RCC 7860 (cell line): ENCODE measurements at regions not wholly inside any gene's neighbourhood (a gene's known extent, or its start where the extent isn't known, plus 50 kb on each side); places are given as distances from the start of the nearest gene placed in this dataset.
A peak's percentile ranks its signal among the peaks of the same experiment; 100 is the strongest.
"Not testable (repeated sequence)": the region's sequence is repeated elsewhere in the genome, so short reads cannot be mapped to it uniquely, and the experiment has no call there.

ENCODE experiments used
- DNase-seq: peaks from one replicate; pipeline ENCODE4 v3.0.0-alpha.2; 2015; ENCODE audit warnings: low spot score
- FAIRE-seq: peaks from 2 replicates; lab custom pipeline; 2012; peaks lifted over from hg19 to GRCh38; lab: Jason Lieb, UNC

DNA sequence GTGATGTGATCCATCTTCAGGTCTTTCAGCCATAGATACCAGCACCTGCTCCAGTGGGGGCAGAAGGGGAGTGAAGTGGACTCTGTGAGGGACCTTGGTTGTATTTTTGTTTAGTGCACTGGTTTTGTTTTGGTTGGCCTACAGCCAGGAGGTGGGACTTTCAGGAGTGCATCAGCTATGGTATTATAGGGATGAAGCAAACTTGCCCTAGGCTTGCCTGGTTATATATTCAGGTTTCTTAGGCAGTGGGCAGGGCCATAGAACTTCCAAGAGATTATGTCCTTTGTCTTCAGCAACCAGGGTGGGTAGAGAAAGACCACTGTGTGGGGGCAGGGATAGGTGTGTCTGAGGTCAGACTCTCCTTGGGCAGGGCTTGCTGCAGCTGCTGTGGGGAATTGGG is 337.3 kb upstream of the SGO1 start:
- no peak for FAIRE-seq
- DNase-seq: no peak

DNA sequence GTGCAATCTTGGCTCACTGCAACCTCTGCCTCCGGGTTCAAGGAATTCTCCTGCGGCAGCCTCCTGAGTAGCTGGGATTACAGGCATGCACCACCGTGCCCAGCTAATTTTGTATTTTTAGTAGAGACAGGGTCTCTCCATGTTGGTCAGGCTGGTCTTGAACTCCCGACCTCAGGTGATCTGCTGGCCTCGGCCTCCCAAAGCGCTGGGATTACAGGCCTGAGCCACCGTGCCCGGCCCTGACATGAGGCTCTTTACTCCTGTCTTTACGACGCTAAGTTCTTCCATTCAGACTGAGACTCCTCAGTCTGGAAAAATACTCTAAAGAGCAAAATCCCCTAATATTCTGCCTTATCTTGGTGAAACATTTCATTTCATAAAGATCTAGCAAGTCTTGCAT is 331.3 kb upstream of the SGO1 start:
- FAIRE-seq, DNase-seq: not testable (repeated sequence)

DNA sequence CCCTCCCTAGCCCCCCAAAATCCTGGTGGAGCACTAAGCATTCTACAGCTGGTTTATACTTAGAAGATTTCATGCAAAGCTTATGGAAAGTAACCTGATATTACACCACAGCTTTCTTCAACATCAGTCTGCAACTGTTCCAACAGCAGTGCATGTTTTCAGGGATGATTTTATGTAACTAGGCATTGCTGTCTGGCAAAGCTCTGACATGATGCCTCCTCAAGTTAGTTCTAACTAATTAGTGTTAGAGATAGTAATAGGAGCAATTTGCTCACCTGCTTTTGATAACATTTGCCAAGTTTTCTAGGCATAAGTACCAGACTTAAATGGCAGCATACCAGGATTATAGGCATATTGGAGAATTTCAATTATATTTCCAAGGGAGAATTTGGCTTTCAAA is 330.3 kb upstream of the SGO1 start:
- no peak for FAIRE-seq
- no peak for DNase-seq

DNA sequence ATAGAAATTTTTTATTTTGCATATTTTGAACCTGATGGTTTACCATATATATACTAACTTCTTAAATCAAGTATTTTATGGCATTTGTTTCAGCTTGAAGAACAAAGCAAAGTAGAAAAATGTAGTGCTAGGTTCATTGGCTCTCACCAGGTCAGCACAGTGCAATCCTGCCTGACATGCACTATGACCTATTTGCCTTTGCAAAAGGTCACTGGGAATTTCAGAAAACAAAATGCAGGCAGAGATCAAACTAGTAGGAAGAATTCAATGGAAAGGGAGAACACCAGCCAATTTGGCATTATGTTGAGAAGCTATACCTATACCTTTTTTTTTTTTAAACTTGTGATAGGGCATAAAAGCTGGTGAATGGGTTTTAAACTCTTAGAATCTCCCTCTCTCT is 329.8 kb upstream of the SGO1 start:
- FAIRE-seq: no peak
- DNase-seq: no peak

DNA sequence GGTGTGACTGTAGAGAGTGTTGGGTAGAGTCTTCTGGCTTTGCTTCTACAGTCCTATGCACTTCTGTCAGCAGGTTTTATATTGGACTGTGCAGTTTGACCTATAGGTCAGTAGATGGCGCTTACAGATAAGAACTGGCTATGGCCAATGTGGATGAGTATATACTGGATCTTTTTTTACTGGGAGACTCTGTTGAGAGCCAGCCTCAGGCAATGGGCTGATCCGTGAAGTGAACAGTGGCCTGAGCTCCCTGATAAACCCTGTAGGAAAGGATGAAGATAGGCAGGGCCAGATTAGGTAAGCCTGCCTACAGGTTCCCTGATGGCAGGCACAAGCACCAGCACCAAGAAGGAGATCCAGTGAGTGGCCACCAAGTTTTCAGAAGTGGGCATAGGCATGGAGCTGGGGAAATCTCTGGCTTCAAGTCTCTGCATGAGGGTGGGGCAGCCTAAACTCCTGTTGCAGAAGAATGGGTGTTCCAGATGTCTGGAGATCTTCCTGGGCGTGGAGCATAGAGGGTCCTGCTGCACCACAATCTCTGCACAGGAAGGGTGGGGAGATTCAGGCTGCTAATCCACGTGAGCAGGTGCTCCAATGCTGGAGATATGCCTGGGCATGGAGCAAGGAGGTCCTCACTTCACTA is 326.0 kb upstream of the SGO1 start:
- DNase-seq (peak; percentile 48), FAIRE-seq (no peak)

DNA sequence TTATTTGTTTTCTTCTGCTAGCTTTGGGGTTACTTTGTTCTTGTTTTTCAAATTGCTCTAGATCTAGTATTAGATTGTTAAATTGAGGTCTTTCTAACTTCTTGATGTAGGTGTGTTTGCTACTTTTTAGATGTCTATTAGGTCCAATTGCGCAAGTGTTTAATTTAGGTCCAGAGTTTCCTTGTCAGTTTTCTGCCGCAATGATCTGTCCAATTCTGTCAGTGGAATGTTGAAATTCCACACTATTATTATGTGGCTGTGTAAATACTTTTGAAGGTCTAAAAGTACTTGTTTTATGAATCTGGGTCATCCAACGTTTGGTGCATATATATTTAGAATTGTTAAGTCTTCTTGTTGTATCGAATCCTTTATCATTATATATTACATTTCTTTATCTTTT is 324.4 kb upstream of the SGO1 start:
- FAIRE-seq (no peak), DNase-seq (no peak)

DNA sequence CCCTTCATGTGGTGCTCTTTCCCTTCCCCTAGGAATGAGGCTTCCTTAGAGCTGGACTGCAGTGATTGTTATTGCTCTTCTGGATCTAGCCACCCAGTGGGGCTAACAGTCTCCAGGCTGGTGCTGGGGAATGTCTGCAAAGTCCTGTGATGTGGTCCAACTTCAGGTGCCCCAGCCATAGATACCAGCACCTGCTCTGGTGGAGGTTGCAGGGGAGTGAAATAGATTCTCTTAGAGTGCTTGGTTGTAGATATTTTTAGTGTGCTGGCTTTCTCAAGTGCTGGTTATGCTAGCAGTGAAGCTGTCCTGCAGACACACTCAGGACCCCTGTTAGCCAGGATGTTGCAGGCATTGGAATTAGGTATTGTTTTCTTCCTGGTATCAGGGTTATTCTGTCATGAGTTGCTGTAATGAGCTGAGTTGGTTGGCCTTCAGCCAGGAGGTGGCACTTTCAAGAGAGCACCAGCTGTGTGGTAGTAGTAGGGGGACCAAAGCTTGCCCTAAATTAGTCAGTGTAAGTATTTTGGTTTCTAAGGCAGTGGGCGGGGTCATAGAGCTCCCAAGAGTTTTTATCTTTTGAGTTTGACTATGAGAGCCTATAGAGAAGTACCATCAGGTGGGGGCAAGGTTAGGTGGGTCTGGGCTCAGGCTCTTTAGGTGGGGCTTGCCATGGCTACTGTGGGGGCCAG is 317.5 kb upstream of the SGO1 start:
- DNase-seq: no peak
- no peak for FAIRE-seq

DNA sequence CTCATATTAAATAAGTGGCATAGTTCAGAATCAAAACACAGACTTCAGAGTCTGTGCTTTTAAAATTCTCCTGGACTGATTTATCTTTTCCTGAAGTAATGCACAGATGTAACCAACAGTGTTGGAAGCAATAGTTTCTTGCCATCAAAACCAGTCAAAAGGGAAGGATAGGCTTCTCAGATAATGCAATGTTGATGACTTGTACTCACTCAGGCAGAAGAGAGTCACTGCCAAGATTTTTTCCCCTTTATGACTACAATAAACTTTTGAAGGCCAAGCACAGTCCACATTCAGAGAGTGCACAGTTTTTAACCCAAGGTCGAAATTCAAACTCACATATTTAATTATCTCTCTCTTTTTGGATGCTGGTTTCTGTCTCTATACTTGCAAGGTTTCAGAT is 305.0 kb upstream of the SGO1 start:
- DNase-seq (no peak), FAIRE-seq (no peak)

DNA sequence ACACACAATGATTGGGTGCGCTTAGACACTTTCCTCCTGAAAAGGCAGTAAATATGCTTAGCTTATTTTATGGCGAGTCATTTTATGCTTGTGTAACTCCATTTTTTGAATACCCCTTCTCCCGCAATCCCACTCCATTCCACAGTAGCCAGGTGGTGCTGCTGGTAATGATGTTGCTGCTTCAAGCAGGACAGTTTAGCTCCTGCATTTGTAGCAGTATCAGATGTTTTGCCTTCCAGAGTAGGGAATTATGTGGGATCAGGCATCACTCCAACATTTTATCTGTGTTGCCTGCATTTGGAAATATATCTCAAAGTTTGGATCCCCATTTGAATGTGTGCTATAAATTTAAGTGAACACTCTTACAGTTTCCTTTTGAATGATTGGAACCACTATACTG is 302.1 kb upstream of the SGO1 start:
- DNase-seq (no peak), FAIRE-seq (no peak)

DNA sequence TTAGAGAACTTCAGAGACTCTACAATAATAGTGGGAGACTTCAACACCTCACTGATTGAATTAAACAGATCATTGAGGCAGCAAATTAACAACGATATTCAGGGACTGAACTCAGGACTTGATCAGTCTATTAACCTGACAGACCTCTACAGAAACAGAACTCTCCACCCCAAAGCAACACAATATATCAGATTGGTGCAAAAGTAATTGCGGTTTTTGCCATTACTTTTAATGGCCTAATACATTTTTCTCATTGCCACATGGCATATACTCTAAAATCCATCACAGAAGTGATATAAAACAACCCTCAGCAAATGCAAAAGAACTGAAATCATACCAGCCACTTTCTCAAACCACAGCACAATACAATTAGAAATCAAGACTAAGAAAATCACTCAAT is 298.1 kb upstream of the SGO1 start:
- DNase-seq: no peak
- FAIRE-seq: no peak

DNA sequence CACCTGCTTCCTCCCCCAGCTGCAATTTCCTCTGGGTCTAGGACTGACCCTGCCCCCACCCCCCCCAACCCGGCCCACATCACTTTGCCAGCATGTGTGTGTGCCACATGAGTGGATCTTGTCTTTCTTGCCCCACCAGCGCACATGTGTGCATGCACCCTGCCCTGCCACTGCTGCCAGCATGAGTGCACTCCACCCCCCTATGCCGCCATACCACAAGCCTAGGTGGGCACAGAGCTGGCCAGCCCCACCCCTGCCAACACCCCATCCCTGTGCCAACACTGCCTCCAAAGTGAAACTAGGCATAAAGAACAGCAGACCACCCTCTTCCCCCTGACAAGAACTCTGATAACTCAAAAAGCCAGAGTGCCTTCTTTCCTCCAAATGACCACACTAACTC is 296.3 kb upstream of the SGO1 start:
- no peak for DNase-seq
- FAIRE-seq: no peak

DNA sequence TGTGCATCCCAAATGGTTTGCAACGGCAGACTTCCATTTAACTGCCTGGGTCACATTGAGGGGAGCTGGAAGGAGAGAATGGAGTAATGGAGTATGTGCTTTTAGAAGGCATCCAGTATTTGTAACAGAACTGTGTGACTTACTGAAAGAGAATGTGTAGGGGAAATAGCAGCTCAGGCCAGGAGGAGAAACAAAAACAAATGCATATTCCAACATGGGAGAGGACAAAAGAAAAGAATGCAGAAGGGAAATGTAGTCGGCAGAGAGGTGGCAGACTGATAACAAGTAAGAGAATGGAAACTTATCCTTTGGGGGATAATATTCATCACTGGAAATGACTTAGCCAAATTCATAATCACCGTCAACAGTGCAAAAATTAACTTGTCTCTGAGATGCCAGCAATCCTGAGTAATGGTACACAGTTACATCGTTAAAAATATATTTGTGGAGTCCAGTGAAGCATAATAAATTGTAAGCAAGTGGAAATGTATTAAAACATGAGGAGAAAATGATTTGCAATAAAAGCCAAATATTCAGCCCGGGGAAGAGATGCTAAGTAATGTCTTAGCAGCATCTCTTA is 294.9 kb upstream of the SGO1 start:
- FAIRE-seq (no peak), DNase-seq (no peak)

DNA sequence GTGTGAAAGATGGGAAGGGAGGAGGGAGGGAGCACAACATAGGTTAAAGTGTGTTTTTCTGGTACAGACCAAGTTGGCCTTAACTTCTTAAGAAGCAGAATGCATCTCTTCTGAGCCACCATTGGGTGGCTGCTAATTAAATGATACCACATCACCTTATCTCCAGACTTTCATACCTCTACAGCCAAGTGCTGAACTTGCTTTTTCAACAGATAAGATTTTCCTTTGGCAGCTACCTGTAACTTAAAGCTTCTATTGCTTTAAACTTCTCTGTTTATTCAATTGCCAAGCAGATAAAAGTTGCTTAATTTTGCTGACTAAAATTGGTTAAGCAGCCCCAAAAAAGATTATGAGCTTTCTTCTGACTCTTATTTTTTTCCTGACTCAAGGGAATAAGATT is 292.4 kb upstream of the SGO1 start:
- DNase-seq (no peak), FAIRE-seq (no peak)

DNA sequence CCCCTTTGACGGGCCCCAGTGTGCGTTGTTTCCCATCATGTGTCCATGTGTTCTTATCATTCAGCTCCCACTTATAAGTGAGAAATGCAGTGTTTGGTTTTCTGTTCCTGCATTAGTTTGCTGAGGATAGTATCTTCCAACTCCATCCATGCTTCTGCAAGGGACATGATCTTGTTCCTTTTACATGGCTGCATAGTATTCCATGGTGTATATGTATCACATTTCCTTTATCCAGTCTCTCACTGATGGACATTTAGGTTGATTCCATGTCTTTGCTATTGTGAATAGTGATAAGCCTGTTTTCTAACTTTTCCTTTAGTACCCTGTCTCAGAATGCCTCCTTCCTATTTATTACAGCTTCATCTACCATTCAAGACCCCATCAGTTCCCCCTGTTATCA is 278.2 kb upstream of the SGO1 start:
- FAIRE-seq, DNase-seq: not testable (repeated sequence)

DNA sequence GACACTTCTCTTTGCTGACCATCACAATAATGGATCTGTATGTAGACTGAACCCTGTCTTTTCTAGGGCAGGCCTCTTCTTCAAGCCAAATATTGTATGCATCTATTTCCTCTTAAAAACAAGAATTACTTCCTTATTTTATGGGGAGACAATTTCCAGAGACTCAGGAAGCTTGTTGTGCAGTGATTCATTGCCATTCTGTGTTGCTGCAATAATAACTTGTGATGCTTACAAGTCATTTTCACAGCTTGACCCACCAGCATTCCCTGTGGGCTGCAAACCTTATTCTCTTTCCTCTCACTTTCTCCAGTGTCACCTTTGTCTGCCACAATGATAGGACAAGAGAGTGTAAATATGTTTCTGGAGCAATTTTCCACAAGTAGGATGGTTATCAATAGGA is 276.7 kb upstream of the SGO1 start:
- FAIRE-seq (no peak), DNase-seq (no peak)

DNA sequence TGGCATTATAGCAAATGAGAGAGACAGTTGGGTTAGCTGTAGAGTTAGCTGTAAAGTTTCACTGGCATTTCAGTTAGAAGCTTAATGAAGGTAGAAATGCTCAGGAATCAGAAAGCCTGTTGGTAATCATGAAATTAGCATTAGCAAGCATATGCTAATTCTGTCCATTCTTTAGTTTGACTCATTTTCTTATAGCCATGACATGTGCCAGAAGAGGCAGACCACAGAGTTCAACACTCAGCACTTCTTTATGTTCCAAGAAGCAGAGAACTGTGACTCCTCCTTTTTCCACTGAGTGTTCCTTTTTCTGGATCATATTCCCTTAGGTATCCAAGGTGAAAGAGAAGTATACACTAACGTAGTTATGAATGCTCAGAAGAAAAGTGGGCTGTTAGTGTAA is 276.2 kb upstream of the SGO1 start:
- no peak for DNase-seq
- no peak for FAIRE-seq

DNA sequence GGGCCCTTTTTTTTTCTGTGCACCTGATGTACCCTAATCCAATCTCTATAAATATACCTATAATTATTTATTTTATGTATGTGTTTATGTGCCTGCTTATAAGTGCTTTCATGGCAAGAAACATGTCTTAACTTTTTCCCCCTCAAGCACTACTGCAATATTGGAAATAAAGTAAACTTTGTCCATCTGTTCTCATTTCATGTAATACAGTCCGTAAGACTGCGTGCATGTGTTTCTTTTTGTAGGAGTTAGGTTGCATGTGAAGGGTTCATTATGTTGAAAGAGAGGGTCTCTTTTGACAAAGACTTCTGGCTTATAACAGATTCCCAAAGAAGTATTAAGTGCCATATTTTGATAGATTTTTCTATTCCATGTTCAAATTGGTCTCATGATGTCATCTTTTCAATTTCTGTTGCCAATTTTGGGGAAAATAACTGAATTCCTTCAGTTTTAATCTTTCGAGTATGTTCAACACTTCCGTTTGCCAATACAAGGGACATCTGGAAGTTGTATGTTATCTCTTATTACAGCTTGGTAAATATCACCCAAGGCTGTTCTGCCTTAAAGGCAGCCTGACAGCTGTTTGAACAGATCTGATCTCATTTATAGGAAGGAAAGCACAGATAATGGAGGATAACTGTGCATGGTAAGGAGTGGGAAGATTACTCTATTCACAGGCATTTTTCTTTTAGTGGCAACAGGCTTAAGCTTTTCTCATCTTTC is 273.1 kb upstream of the SGO1 start:
- FAIRE-seq: no peak

DNA sequence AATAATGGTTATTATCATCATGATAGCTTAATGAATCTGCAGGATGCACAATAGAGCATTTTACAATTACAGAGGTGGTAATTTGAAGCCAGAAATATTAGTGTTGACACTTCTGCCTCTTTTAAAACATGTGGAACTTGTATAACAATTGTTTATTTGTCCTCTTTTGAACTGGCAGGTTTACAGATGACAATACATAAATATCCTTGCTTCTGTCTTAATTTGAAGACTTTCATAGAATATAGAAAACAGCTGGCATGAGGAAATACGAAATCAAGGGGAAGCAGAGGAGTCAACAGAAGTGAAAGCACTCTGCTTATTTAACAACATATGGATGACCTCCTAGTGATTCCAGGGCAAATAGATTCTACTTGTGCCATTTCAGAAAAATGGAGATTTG is 270.5 kb upstream of the SGO1 start:
- FAIRE-seq (no peak), DNase-seq (no peak)

More for the DNA sequence above, 273.1 kb upstream of the SGO1 start:
- DNase-seq: no peak

DNA sequence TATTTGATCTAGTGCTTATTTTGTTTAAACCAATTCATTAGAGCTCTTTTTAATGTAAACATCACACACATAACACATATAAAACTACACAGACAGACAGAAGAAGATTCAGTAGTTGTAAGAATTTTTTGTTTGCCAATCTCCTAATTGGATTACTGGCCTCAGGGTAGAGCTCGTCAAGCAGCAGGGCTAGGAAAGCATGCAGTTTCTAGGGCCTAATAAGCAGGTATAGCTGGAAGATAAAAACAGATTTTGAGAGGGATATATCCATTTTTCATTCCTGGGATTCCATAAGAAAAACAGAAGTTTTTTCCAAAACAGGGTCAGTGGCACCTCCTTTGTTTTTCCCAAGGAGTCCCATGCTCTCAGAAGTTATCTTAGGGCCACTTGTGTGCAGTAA is 265.2 kb upstream of the SGO1 start:
- FAIRE-seq: no peak
- no peak for DNase-seq

DNA sequence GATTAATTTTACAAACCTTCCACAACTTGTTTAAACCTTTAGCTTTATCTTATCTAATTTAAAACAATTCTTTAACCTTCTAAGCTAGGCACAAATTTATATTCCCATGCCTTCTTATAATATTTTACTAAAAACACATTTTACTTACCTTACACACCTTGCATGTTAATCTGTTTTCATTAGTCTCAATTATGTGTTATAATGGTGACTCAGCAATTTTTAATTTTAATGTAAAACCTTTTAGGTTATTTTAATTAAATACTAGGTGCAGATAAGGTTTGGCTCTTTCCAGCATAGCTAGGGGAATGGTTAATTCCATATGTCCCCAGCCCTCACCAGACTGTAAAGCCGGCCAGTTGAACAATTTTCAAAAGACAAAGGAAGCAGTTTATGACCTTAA is 264.6 kb upstream of the SGO1 start:
- no peak for DNase-seq
- FAIRE-seq: no peak

DNA sequence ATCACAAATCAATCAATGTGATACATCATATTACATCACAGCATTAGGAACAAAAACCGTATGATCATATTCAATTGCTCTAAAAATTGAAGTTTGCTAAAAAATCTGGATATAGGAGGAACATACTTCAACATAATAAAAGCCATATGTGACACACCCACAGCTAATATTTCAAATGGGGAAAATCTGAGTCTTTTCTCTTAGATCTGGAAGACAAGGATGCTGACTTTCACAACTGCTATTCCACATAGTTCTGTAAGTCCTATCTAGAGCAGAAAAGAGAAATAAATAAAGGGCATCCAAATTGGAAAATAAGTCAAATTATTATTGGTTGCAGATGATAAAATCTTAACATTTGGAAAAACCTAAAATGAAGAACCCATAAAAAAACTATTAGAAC is 256.8 kb upstream of the SGO1 start:
- no peak for FAIRE-seq
- no peak for DNase-seq

DNA sequence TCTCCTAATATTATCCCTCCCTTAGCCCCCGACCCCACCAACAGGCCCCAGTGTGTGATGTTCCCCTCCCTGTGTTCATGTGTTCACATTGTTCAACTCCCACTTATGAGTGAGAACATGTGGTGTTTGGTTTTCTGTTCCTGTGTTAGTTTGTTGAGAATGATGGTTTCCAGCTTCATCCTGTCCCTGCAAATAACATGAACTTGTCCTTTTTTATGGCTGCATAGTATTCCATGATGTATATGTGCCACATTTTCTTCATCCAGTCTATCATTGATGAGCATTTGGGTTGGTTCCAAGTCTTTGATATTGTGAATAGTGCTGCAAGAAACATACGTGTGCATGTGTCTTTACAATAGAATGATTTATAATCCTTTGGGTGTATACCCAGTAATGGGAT is 241.3 kb upstream of the SGO1 start:
- not testable (repeated sequence) for DNase-seq

More for the DNA sequence above, 241.3 kb upstream of the SGO1 start:
- FAIRE-seq: not testable (repeated sequence)
